ENCODE measurements at regions not wholly inside any gene's neighbourhood (a gene's known extent, or its start where the extent isn't known, plus 50 kb on each side); places are given as distances from the start of the nearest gene placed in this dataset.

DNA sequence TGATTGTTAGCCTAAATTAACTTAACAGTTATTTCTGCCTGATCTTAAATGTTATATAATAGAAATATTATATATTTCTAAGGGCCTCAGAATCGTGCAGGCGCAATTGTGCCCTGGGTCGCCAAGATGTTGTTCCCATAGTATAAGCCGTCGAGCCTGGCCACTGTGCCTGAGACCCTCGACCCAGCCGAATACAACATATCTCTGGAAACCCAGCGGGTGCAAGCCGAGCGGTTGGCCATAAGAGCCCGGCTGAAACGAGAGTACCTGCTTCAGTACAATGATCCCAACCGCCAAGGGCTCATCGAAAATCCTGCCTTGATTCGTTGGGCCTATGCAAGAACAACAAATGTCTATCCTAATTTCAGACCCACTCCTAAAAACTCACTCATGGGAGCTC, 549.8 kb downstream of the KCTD8 start:
- no peak overlapping the region for H2AFZ ChIP-seq (ENCODE audit: low read depth, low read length)
- TF ChIP-seq JUN (IDR thresholded peaks at IDR 0.05; ENCODE audit: borderline replicate concordance, insufficient read depth, insufficient read length, low read depth), result no peak
- no peak for TF ChIP-seq FOS (IDR thresholded peaks at IDR 0.05; ENCODE audit: borderline replicate concordance, insufficient read depth, low read length)
- TF ChIP-seq, protein P1, sequence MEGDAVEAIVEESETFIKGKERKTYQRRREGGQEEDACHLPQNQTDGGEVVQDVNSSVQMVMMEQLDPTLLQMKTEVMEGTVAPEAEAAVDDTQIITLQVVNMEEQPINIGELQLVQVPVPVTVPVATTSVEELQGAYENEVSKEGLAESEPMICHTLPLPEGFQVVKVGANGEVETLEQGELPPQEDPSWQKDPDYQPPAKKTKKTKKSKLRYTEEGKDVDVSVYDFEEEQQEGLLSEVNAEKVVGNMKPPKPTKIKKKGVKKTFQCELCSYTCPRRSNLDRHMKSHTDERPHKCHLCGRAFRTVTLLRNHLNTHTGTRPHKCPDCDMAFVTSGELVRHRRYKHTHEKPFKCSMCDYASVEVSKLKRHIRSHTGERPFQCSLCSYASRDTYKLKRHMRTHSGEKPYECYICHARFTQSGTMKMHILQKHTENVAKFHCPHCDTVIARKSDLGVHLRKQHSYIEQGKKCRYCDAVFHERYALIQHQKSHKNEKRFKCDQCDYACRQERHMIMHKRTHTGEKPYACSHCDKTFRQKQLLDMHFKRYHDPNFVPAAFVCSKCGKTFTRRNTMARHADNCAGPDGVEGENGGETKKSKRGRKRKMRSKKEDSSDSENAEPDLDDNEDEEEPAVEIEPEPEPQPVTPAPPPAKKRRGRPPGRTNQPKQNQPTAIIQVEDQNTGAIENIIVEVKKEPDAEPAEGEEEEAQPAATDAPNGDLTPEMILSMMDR (IDR thresholded peaks at IDR 0.05; ENCODE audit: extremely low read depth in 1 of 2, insufficient read depth in 1 of 2, low read depth in 1 of 2, low read length in 2 of 2), result no peak
- no peak for TF ChIP-seq MYC (IDR thresholded peaks at IDR 0.05; ENCODE audit: low read depth, low read length)
- TF ChIP-seq GATA2 (IDR thresholded peaks at IDR 0.05; ENCODE audit: insufficient read depth, insufficient read length, low read depth, low read length), result no peak
- TF ChIP-seq POLR2AphosphoS5 (IDR thresholded peaks at IDR 0.05; ENCODE audit: insufficient read depth, low read depth, low read length), result no peak
- TF ChIP-seq POLR2A (IDR thresholded peaks at IDR 0.05; ENCODE audit: low read depth, low read length), result no peak
- TF ChIP-seq, protein P2, sequence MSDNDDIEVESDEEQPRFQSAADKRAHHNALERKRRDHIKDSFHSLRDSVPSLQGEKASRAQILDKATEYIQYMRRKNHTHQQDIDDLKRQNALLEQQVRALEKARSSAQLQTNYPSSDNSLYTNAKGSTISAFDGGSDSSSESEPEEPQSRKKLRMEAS (IDR thresholded peaks at IDR 0.05; ENCODE audit: insufficient read depth, insufficient read length), result no peak
- TF ChIP-seq EZH2 (IDR thresholded peaks at IDR 0.05; ENCODE audit: borderline replicate concordance, low read depth, low read length, severe bottlenecking), result no peak
- H3K9me3 ChIP-seq (replicated peaks; ENCODE audit: control insufficient read depth, insufficient read depth, low read length), result peaks cover 1% of the 10 kb centered on the region
- no peak overlapping the region for H3K9ac ChIP-seq (replicated peaks; ENCODE audit: extremely low read depth, insufficient read depth, low read length)
- H3K27me3 ChIP-seq (ENCODE audit: control insufficient read depth in 2 of 2, insufficient read depth in 2 of 2, low read length in 2 of 2), result no peaks in the 10 kb centered on the region
- intact Hi-C loops (cut with micrococcal nuclease) (no loop called here), dilution Hi-C loops (cut with MboI; ENCODE audit: extremely low pct_ligation_motif_present, low sequenced_read_pairs) (no loop called here)
- H3K4me2 ChIP-seq (ENCODE audit: insufficient read depth, low read length), result no peak overlapping the region
- no peaks in the 10 kb centered on the region for H3K79me2 ChIP-seq (ENCODE audit: control insufficient read depth, insufficient read depth, low read length)
- no peak for FAIRE-seq
- CTCF ChIA-PET, result no interaction called here
- POLR2A ChIA-PET, result no interaction called here
- BruUV-seq (replicated peaks), result no TSS peak
- no peaks in the 10 kb centered on the region for H3K4me1 ChIP-seq (ENCODE audit: control insufficient read depth, extremely low read depth, insufficient read depth, low read length)
- H3K9me1 ChIP-seq (replicated peaks; ENCODE audit: control insufficient read depth, extremely low read depth, insufficient read depth, low read length), result no peaks in the 10 kb centered on the region
- no peaks in the 10 kb centered on the region for H3K36me3 ChIP-seq (ENCODE audit: control insufficient read depth in 2 of 2, extremely low read depth in 1 of 2, insufficient read depth in 2 of 2, low read length in 2 of 2)
- H3K27ac ChIP-seq (ENCODE audit: insufficient read depth, low read depth, low read length), result no peak overlapping the region
- no peak for DNase-seq (ENCODE audit: low read depth, low spot score)
- no peaks in the 10 kb centered on the region for H4K20me1 ChIP-seq (replicated peaks; ENCODE audit: control insufficient read depth, extremely low read depth, insufficient read depth, low read length)
- no peak overlapping the region for H3K4me3 ChIP-seq (replicated peaks in 1 of 3; ENCODE audit: insufficient read depth in 1 of 3, low read depth in 1 of 3, low read length in 3 of 3)
